ENCODE measurements at regions not wholly inside any gene's neighbourhood (a gene's known extent, or its start where the extent isn't known, plus 50 kb on each side); places are given as distances from the start of the nearest gene placed in this dataset.

GRCh38 chr14:53306267-53306721 lies 153.2 kb upstream of the DDHD1 start:
- intact Hi-C loops (cut with DNase I): loop anchor here in 1 of 2 donors (10.0 kb wide), 1 partner anchor 481 kb away; no protein-coding TSS in a partner anchor

GRCh38 chr14:53304726-53305381 lies 151.7 kb upstream of the DDHD1 start:
- Histone ChIP-seq H3K4me3 (ENCODE audit: low read length in 2 of 2) (no peak overlapping the region), H3K9me3 (ENCODE audit: control insufficient read depth, low read length) (no peaks in the 10 kb centered on the region), H3K36me3 (ENCODE audit: control insufficient read depth in 1 of 2, insufficient read depth in 2 of 2, low read length in 1 of 2) (no peaks in the 10 kb centered on the region), H3K27me3 (ENCODE audit: control insufficient read depth in 1 of 2, insufficient read depth in 2 of 2, low read length in 1 of 2) (no peaks in the 10 kb centered on the region), H3K4me1 (ENCODE audit: control insufficient read depth in 1 of 2, insufficient read depth in 2 of 2, low read length in 2 of 2) (no peaks in the 10 kb centered on the region), H3K27ac (ENCODE audit: low read depth in 1 of 2, low read length in 2 of 2) (no peak overlapping the region)
- WGBS, 2 donors: 70 to 72% methylated on average over 3 of the region's 3 CpGs
- ATAC-seq (ENCODE audit: low FRiP score) (no peak), DNase-seq (no peak)
- intact Hi-C loops (cut with DNase I): loop anchor here in 1 of 2 donors (10.0 kb wide), 1 partner anchor 480 kb away; no protein-coding TSS in a partner anchor

More at GRCh38 chr14:53306267-53306721, 153.2 kb upstream of the DDHD1 start:
- Histone ChIP-seq H3K9me3 (ENCODE audit: control insufficient read depth, low read length) (no peaks in the 10 kb centered on the region), H3K27me3 (ENCODE audit: control insufficient read depth in 1 of 2, insufficient read depth in 2 of 2, low read length in 1 of 2) (no peaks in the 10 kb centered on the region), H3K4me1 (ENCODE audit: control insufficient read depth in 1 of 2, insufficient read depth in 2 of 2, low read length in 2 of 2) (no peaks in the 10 kb centered on the region), H3K36me3 (ENCODE audit: control insufficient read depth in 1 of 2, insufficient read depth in 2 of 2, low read length in 1 of 2) (no peaks in the 10 kb centered on the region), H3K27ac (ENCODE audit: low read depth in 1 of 2, low read length in 2 of 2) (no peak overlapping the region), H3K4me3 (ENCODE audit: low read length in 2 of 2) (peak overlapping the region; percentile 51 to 88)
- WGBS, 2 donors: 2 to 3% methylated on average over 11 of the region's 11 CpGs
- peak; percentile 80 for ATAC-seq (ENCODE audit: low FRiP score)
- DNase-seq: peak; percentile 71 to 79

GRCh38 chr14:53295985-53296582 lies 143.0 kb upstream of the DDHD1 start:
- Histone ChIP-seq H3K36me3 (ENCODE audit: control insufficient read depth in 1 of 2, insufficient read depth in 2 of 2, low read length in 1 of 2) (no peaks in the 10 kb centered on the region), H3K27me3 (ENCODE audit: control insufficient read depth in 1 of 2, insufficient read depth in 2 of 2, low read length in 1 of 2) (no peaks in the 10 kb centered on the region), H3K9me3 (ENCODE audit: control insufficient read depth, low read length) (no peaks in the 10 kb centered on the region), H3K27ac (ENCODE audit: low read depth in 1 of 2, low read length in 2 of 2) (no peak overlapping the region), H3K4me1 (ENCODE audit: control insufficient read depth in 1 of 2, insufficient read depth in 2 of 2, low read length in 2 of 2) (no peaks in the 10 kb centered on the region), H3K4me3 (ENCODE audit: low read length in 2 of 2) (no peak overlapping the region)
- DNase-seq (no peak), ATAC-seq (ENCODE audit: low FRiP score) (no peak)
- intact Hi-C loops (cut with DNase I): loop anchor here (2.0 to 10.0 kb wide), 3 partner anchors 321 to 1053 kb away; no protein-coding TSS in a partner anchor
- 42 to 48% methylated on average over 9 of the region's 9 CpGs for WGBS, 2 donors

GRCh38 chr14:53295372-53295771 lies 142.2 kb upstream of the DDHD1 start:
- no peaks in the 10 kb centered on the region for H3K27me3 ChIP-seq (ENCODE audit: control insufficient read depth in 1 of 2, insufficient read depth in 2 of 2, low read length in 1 of 2)
- intact Hi-C loops (cut with DNase I): loop anchor here (2.0 to 10.0 kb wide), 3 partner anchors 321 to 1053 kb away; no protein-coding TSS in a partner anchor
- no peaks in the 10 kb centered on the region for H3K9me3 ChIP-seq (ENCODE audit: control insufficient read depth, low read length)
- no peak overlapping the region for H3K27ac ChIP-seq (ENCODE audit: low read depth in 1 of 2, low read length in 2 of 2)
- no peaks in the 10 kb centered on the region for H3K4me1 ChIP-seq (ENCODE audit: control insufficient read depth in 1 of 2, insufficient read depth in 2 of 2, low read length in 2 of 2)
- no peak for DNase-seq
- ATAC-seq (ENCODE audit: low FRiP score): no peak
- no peak overlapping the region for H3K4me3 ChIP-seq (ENCODE audit: low read length in 2 of 2)
- H3K36me3 ChIP-seq (ENCODE audit: control insufficient read depth in 1 of 2, insufficient read depth in 2 of 2, low read length in 1 of 2): no peaks in the 10 kb centered on the region
- WGBS, 2 donors: 77 to 78% methylated on average over 4 of the region's 4 CpGs

- no peak overlapping the region for H3K4me3 ChIP-seq (ENCODE audit: low read length in 2 of 2)
- no peaks in the 10 kb centered on the region for H3K4me1 ChIP-seq (ENCODE audit: control insufficient read depth in 1 of 2, insufficient read depth in 2 of 2, low read length in 2 of 2)
- DNase-seq (no peak), ATAC-seq (ENCODE audit: low FRiP score) (no peak)
- no peaks in the 10 kb centered on the region for H3K36me3 ChIP-seq (ENCODE audit: control insufficient read depth in 1 of 2, insufficient read depth in 2 of 2, low read length in 1 of 2)
- intact Hi-C loops (cut with DNase I): no loop called here
- no peaks in the 10 kb centered on the region for H3K27me3 ChIP-seq (ENCODE audit: control insufficient read depth in 1 of 2, insufficient read depth in 2 of 2, low read length in 1 of 2)
- no peak overlapping the region for H3K27ac ChIP-seq (ENCODE audit: low read depth in 1 of 2, low read length in 2 of 2)
- no peaks in the 10 kb centered on the region for H3K9me3 ChIP-seq (ENCODE audit: control insufficient read depth, low read length)
Observed at GRCh38 chr14:53286301-53286700, 133.2 kb upstream of the DDHD1 start.

GRCh38 chr14:53285821-53286220 lies 132.7 kb upstream of the DDHD1 start:
- no peak for ATAC-seq (ENCODE audit: low FRiP score)
- 71 to 74% methylated on average over 4 of the region's 4 CpGs for whole genome bisulfite sequencing, 2 donors
- Histone ChIP-seq H3K4me3 (ENCODE audit: low read length in 2 of 2) (no peak overlapping the region), H3K27ac (ENCODE audit: low read depth in 1 of 2, low read length in 2 of 2) (no peak overlapping the region), H3K36me3 (ENCODE audit: control insufficient read depth in 1 of 2, insufficient read depth in 2 of 2, low read length in 1 of 2) (no peaks in the 10 kb centered on the region), H3K4me1 (ENCODE audit: control insufficient read depth in 1 of 2, insufficient read depth in 2 of 2, low read length in 2 of 2) (no peaks in the 10 kb centered on the region), H3K9me3 (ENCODE audit: control insufficient read depth, low read length) (peaks cover 1% of the 10 kb centered on the region), H3K27me3 (ENCODE audit: control insufficient read depth in 1 of 2, insufficient read depth in 2 of 2, low read length in 1 of 2) (no peaks in the 10 kb centered on the region)
- intact Hi-C loops (cut with DNase I): no loop called here
- no peak for DNase-seq

GRCh38 chr14:53285064-53285463 lies 131.9 kb upstream of the DDHD1 start:
- ATAC-seq (ENCODE audit: low FRiP score): no peak
- Histone ChIP-seq H3K4me1 (ENCODE audit: control insufficient read depth in 1 of 2, insufficient read depth in 2 of 2, low read length in 2 of 2) (no peaks in the 10 kb centered on the region), H3K9me3 (ENCODE audit: control insufficient read depth, low read length) (peaks cover 3% of the 10 kb centered on the region), H3K36me3 (ENCODE audit: control insufficient read depth in 1 of 2, insufficient read depth in 2 of 2, low read length in 1 of 2) (no peaks in the 10 kb centered on the region), H3K4me3 (ENCODE audit: low read length in 2 of 2) (no peak overlapping the region), H3K27me3 (ENCODE audit: control insufficient read depth in 1 of 2, insufficient read depth in 2 of 2, low read length in 1 of 2) (no peaks in the 10 kb centered on the region), H3K27ac (ENCODE audit: low read depth in 1 of 2, low read length in 2 of 2) (no peak overlapping the region)
- intact Hi-C loops (cut with DNase I): no loop called here
- no peak for DNase-seq
- WGBS, 2 donors: 92% methylated on average over 4 of the region's 4 CpGs

- no peaks in the 10 kb centered on the region for H3K4me1 ChIP-seq (ENCODE audit: control insufficient read depth in 1 of 2, insufficient read depth in 2 of 2, low read length in 2 of 2)
- intact Hi-C loops (cut with DNase I): no loop called here
- no peak for ATAC-seq (ENCODE audit: low FRiP score)
- H3K4me3 ChIP-seq (ENCODE audit: low read length in 2 of 2): no peak overlapping the region
- no peaks in the 10 kb centered on the region for H3K27me3 ChIP-seq (ENCODE audit: control insufficient read depth in 1 of 2, insufficient read depth in 2 of 2, low read length in 1 of 2)
- 92 to 93% methylated on average over 12 of the region's 12 CpGs for WGBS, 2 donors
- H3K27ac ChIP-seq (ENCODE audit: low read depth in 1 of 2, low read length in 2 of 2): no peak overlapping the region
- no peaks in the 10 kb centered on the region for H3K36me3 ChIP-seq (ENCODE audit: control insufficient read depth in 1 of 2, insufficient read depth in 2 of 2, low read length in 1 of 2)
- DNase-seq: no peak
- peaks cover 3% of the 10 kb centered on the region for H3K9me3 ChIP-seq (ENCODE audit: control insufficient read depth, low read length)
Observed at GRCh38 chr14:53278602-53279506, 125.7 kb upstream of the DDHD1 start.

Data from aorta (tissue), 5 donors.